ENCODE measurements at regions not wholly inside any gene's neighbourhood (a gene's known extent, or its start where the extent isn't known, plus 50 kb on each side); places are given as distances from the start of the nearest gene placed in this dataset.
"Not testable (repeated sequence)": the region's sequence is repeated elsewhere in the genome, so short reads cannot be mapped to it uniquely, and the experiment has no call there.

DNA sequence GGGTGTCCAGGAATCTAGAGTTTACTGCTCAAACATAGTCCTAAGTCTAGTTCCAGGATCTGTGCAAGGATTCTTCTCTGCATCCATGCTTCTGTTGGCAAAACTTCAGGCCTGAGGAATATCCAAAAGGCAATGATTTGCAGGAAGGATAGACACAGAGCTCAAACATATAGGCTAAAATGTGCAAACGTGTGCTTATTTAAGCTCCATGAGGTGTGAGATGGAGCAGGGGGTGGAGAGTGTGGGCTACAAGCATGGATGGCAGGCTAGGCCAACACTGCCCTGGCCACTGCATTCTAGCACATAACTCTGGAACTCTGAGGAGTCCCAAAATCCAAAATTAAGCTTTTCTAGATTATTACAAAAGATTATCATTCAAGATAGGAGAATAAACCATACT is 301.1 kb downstream of the PAX3 start:
- no peak for DNase-seq (ENCODE audit: low read depth)
- TF ChIP-seq, protein P1, sequence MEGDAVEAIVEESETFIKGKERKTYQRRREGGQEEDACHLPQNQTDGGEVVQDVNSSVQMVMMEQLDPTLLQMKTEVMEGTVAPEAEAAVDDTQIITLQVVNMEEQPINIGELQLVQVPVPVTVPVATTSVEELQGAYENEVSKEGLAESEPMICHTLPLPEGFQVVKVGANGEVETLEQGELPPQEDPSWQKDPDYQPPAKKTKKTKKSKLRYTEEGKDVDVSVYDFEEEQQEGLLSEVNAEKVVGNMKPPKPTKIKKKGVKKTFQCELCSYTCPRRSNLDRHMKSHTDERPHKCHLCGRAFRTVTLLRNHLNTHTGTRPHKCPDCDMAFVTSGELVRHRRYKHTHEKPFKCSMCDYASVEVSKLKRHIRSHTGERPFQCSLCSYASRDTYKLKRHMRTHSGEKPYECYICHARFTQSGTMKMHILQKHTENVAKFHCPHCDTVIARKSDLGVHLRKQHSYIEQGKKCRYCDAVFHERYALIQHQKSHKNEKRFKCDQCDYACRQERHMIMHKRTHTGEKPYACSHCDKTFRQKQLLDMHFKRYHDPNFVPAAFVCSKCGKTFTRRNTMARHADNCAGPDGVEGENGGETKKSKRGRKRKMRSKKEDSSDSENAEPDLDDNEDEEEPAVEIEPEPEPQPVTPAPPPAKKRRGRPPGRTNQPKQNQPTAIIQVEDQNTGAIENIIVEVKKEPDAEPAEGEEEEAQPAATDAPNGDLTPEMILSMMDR (IDR thresholded peaks at IDR 0.05; ENCODE audit: control insufficient read depth, extremely low read depth, insufficient read depth), result no peak
- no peak overlapping the region for H3K4me3 ChIP-seq (ENCODE audit: low read depth, low read length)

DNA sequence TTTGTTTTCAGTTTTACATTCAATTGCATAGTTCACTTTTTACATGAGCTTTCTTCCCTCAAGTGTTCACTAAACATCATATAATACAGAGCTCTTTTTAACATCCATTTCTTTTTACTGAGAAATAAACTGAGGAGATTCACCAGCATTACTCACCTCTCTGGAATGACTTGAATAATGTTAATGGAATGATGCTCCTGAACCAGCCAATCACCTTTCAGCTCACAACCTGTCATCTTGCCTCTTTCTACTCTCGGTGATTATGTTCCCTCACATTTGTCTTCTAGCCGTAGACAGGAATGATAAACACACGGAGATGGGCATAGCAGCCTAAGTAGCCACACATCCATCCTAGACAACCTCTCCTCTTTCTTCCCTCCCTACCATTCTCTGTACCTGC is 301.7 kb downstream of the PAX3 start:
- TF ChIP-seq, protein P1 (IDR thresholded peaks at IDR 0.05; ENCODE audit: control insufficient read depth, extremely low read depth, insufficient read depth), result no peak
- H3K4me3 ChIP-seq (ENCODE audit: low read depth, low read length), result no peak overlapping the region
- no peak for DNase-seq (ENCODE audit: low read depth)

DNA sequence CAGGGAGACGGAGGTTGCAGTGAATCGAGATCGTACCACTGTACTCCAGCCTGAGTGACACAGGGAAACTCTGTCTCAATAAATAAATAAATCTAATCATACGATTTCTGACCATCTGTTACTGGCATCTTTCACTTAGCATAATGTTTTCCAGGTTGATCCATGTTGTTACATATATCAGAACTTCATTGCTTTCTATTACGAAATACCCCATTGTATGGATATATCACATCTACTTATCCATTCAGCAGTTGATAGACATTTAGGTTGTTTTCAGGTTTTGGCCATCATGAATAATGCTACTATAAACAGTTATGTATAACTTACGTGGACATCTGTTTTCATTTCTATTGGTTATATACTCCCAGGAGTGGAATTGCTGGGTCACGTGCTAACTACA is 303.9 kb downstream of the PAX3 start:
- TF ChIP-seq, protein P1 (IDR thresholded peaks at IDR 0.05; ENCODE audit: control insufficient read depth, extremely low read depth, insufficient read depth), result no peak
- no peak overlapping the region for H3K4me3 ChIP-seq (ENCODE audit: low read depth, low read length)
- no peak for DNase-seq (ENCODE audit: low read depth)

DNA sequence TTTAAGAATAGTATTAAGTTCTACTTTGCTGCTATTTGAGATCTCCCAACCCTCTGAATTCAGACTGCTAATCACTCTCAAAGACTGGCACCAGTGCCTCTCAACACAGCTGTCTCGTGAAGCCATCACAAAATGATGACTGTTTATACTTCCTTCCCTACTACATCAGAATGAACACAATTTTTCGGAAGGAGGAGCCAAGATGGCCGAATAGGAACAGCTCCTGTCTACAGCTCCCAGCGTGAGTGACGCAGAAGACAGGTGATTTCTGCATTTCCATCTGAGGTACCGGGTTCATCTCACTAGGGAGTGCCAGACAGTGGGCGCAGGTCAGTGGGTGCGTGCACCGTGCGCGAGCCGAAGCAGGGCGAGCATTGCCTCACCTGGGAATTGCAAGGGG is 314.4 kb downstream of the PAX3 start:
- not testable (repeated sequence) for H3K4me3 ChIP-seq (ENCODE audit: low read depth, low read length); DNase-seq (ENCODE audit: low read depth)

DNA sequence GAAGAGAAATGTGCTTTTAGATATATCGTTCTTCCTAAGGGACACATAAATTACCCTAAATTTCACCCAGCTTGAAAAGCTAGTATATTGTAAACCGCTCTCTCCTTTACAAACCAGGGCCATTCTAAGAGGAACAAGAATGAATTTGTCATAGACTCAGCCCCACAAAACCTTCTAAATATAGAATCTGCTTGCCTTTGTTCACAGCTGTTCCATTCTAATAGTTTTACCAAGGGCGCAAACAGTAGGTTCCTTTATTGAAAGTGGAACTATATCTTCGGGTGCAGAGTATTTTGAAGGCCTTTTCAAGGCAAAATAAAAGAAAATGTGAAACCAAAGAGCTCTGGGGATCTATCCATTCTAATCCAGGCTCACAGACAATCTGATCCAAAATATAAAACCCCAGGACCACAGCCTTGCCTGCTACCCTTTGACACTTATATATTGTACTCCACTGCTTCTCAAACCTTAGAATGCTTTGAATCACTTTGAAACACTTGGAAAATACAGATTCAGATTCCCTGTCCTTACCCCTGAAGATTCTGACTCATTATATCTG is 316.8 kb downstream of the PAX3 start:
- H3K4me3 ChIP-seq (ENCODE audit: low read depth, low read length), result no peak overlapping the region
- TF ChIP-seq, protein P1 (IDR thresholded peaks at IDR 0.05; ENCODE audit: control insufficient read depth, extremely low read depth, insufficient read depth), result no peak
- no peak for DNase-seq (ENCODE audit: low read depth)

DNA sequence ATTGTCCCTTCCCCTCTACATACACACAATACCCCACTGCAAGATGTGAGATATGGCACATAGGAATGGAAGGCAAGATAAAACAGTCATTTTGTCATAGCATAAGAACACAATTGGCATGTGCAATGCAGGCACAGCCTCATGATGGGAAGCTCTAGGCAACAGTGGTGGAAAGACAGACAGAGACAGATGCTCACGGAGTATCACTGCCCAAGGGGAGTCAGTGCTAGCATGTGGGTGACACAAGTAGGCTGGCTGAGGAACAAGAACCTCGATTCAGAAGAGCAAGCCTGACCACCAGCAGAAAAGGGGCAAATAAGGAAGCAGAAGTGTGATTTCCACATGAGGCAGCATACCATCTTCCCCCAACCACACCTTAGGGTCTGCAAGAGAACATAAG is 323.6 kb downstream of the PAX3 start:
- no peak overlapping the region for H3K4me3 ChIP-seq (ENCODE audit: low read depth, low read length)
- TF ChIP-seq, protein P1 (IDR thresholded peaks at IDR 0.05; ENCODE audit: control insufficient read depth, extremely low read depth, insufficient read depth), result no peak
- no peak for DNase-seq (ENCODE audit: low read depth)

DNA sequence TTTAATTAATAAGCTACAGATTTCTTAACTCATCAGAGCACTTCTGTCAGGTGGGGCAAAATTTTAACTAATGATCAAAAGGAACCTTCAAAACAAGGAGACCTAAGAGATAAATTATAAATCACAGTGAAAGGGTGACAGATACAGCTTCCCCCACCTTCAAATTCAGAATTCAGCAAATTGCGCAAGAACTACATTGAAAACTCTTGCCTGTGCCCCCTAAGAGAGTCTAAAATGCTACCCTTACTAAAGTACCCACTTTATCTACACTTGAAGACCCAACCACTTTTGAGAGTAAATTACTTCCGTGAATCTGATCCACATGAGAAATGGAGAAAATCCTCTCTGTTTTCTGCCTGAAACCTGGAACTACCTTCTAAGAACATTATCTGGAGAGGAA is 324.9 kb downstream of the PAX3 start:
- TF ChIP-seq, protein P1 (IDR thresholded peaks at IDR 0.05; ENCODE audit: control insufficient read depth, extremely low read depth, insufficient read depth), result no peak
- no peak for DNase-seq (ENCODE audit: low read depth)
- H3K4me3 ChIP-seq (ENCODE audit: low read depth, low read length), result no peak overlapping the region

All from LNCaP clone FGC (cell line).